ENCODE measurements at regions not wholly inside any gene's neighbourhood (a gene's known extent, or its start where the extent isn't known, plus 50 kb on each side); places are given as distances from the start of the nearest gene placed in this dataset.
"Not testable (repeated sequence)": the region's sequence is repeated elsewhere in the genome, so short reads cannot be mapped to it uniquely, and the experiment has no call there.

GRCh38 chr9:24333629-24334028 lies 212.1 kb downstream of the IZUMO3 start:
- no peak for DNase-seq

- DNase-seq: no peak
These were observed 246.8 kb downstream of the IZUMO3 start for GRCh38 chr9:24298912-24299311.

GRCh38 chr9:24297931-24298330 lies 247.8 kb downstream of the IZUMO3 start:
- DNase-seq: no peak

GRCh38 chr9:24296124-24296523 lies 249.6 kb downstream of the IZUMO3 start:
- DNase-seq: no peak

GRCh38 chr9:24293386-24293785 lies 252.3 kb downstream of the IZUMO3 start:
- peak; percentile 33 for DNase-seq

- DNase-seq: no peak
These were observed 258.9 kb downstream of the IZUMO3 start for GRCh38 chr9:24286761-24287160.

- no peak for DNase-seq
These were observed 287.1 kb downstream of the IZUMO3 start for GRCh38 chr9:24258626-24259025.

- peak; percentile 52 for DNase-seq
These were observed 288.0 kb downstream of the IZUMO3 start for GRCh38 chr9:24257726-24258125.

- no peak for DNase-seq
These were observed 299.7 kb downstream of the IZUMO3 start for GRCh38 chr9:24245988-24246387.

GRCh38 chr9:24242576-24242975 lies 303.1 kb downstream of the IZUMO3 start:
- DNase-seq: no peak

- no peak for DNase-seq
These were observed 327.0 kb downstream of the IZUMO3 start for GRCh38 chr9:24218656-24219055.

- no peak for DNase-seq
These were observed 335.1 kb downstream of the IZUMO3 start for GRCh38 chr9:24210641-24211040.

GRCh38 chr9:24189986-24190385 lies 355.7 kb downstream of the IZUMO3 start:
- no peak for DNase-seq

- not testable (repeated sequence) for DNase-seq
These were observed 354.5 kb upstream of the ELAVL2 start for GRCh38 chr9:24180572-24180971.

- DNase-seq: no peak
These were observed 318.8 kb upstream of the ELAVL2 start for GRCh38 chr9:24144796-24145195.

- DNase-seq: not testable (repeated sequence)
These were observed 309.0 kb upstream of the ELAVL2 start for GRCh38 chr9:24135072-24135471.

- no peak for DNase-seq
These were observed 306.2 kb upstream of the ELAVL2 start for GRCh38 chr9:24132244-24132643.

- DNase-seq: no peak
These were observed 301.5 kb upstream of the ELAVL2 start for GRCh38 chr9:24127519-24127918.

GRCh38 chr9:24118190-24118589 lies 292.1 kb upstream of the ELAVL2 start:
- DNase-seq: no peak

GRCh38 chr9:24096756-24097155 lies 270.7 kb upstream of the ELAVL2 start:
- DNase-seq: no peak

GRCh38 chr9:24095246-24095645 lies 269.2 kb upstream of the ELAVL2 start:
- DNase-seq: no peak

GRCh38 chr9:24090566-24090965 lies 264.5 kb upstream of the ELAVL2 start:
- no peak for DNase-seq

- DNase-seq: no peak
These were observed 247.6 kb upstream of the ELAVL2 start for GRCh38 chr9:24073666-24074065.

- DNase-seq: no peak
These were observed 247.1 kb upstream of the ELAVL2 start for GRCh38 chr9:24073007-24073592.

- no peak for DNase-seq
These were observed 245.7 kb upstream of the ELAVL2 start for GRCh38 chr9:24071716-24072115.

GRCh38 chr9:24071091-24071490 lies 245.1 kb upstream of the ELAVL2 start:
- DNase-seq: no peak
